ENCODE measurements at regions not wholly inside any gene's neighbourhood (a gene's known extent, or its start where the extent isn't known, plus 50 kb on each side); places are given as distances from the start of the nearest gene placed in this dataset.
A peak's percentile ranks its signal among the peaks of the same experiment; 100 is the strongest.

- TF ChIP-seq CTCF (IDR thresholded peaks at IDR 0.05 in 2 of 3, conservative IDR thresholded peaks at IDR 0.05 in 1 of 3; ENCODE audit: control insufficient read depth in 2 of 3, extremely low read depth in 1 of 3, insufficient read depth in 1 of 3, low read depth in 3 of 3, low read length in 3 of 3): no peak
These were observed 681.5 kb upstream of the FAM98A start (continued) for GRCh38 chr2:34280606-34281005.

GRCh38 chr2:34266908-34267697 lies 668.0 kb upstream of the FAM98A start:
- H3K9me3 ChIP-seq (replicated peaks; ENCODE audit: control insufficient read depth, insufficient read depth, low read length): no peaks in the 10 kb centered on the region; the same call in 2 of the 3 replicates
- H3K4me2 ChIP-seq (ENCODE audit: control insufficient read depth, insufficient read depth): no peak overlapping the region
- ATAC-seq: peak; percentile 95
- H3K9ac ChIP-seq (ENCODE audit: control insufficient read depth, insufficient read depth, low read length): no peak overlapping the region
- no TSS peak for BruUV-seq (replicated peaks)
- no peaks in the 10 kb centered on the region; the same call in 1 of the 2 replicates for H3K4me1 ChIP-seq (ENCODE audit: control insufficient read depth, insufficient read depth, low read length)
- ChIA-PET SMC1A (ENCODE audit: uncharacterized antibody, unreplicated experiment) (no interaction called here), RAD21 (ENCODE audit: unreplicated experiment) (no interaction called here), POLR2A (no interaction called here), CTCF (no interaction called here)
- H3K79me2 ChIP-seq (ENCODE audit: control insufficient read depth, insufficient read depth, low read length): no peaks in the 10 kb centered on the region
- H3K36me3 ChIP-seq (ENCODE audit: control insufficient read depth in 2 of 2, insufficient read depth in 2 of 2, low read length in 1 of 2): no peaks in the 10 kb centered on the region
- H2AFZ ChIP-seq (ENCODE audit: control insufficient read depth, low read depth, low read length): no peak overlapping the region
- H3K27ac ChIP-seq (ENCODE audit: control insufficient read depth, insufficient read depth): no peak overlapping the region
- in situ Hi-C loops (cut with MboI): no loop called here
- DNase-seq (ENCODE audit: low read depth, low spot score): peak; percentile 42
- WGBS (ENCODE audit: insufficient coverage, insufficient replicate concordance, low lambda C conversion rate, missing lambda C conversion rate): 22% methylated on average over 9 of the region's 9 CpGs
- H3K4me3 ChIP-seq: no peak overlapping the region
- H4K20me1 ChIP-seq (ENCODE audit: control insufficient read depth, insufficient read depth): no peaks in the 10 kb centered on the region
- FAIRE-seq: peak; percentile 35
- intact Hi-C loops (cut with micrococcal nuclease; ENCODE audit: unreplicated experiment): loop anchor here (10.0 kb wide), 1 partner anchor 468 kb away; no protein-coding TSS in a partner anchor
- H3K27me3 ChIP-seq (replicated peaks in 1 of 2; ENCODE audit: control insufficient read depth in 2 of 2, insufficient read depth in 2 of 2, low read length in 1 of 2): no peaks in the 10 kb centered on the region
- peak; percentile 79 for TF ChIP-seq DPF2 (IDR thresholded peaks at IDR 0.05)
- TF ChIP-seq MEF2A (IDR thresholded peaks at IDR 0.05; ENCODE audit: insufficient read depth, low read depth, low read length): peak; percentile 55; the same call in 1 of the 2 replicates
- peak; percentile 59; the same call in 1 of the 2 replicates for TF ChIP-seq BMI1 (IDR thresholded peaks at IDR 0.05; ENCODE audit: borderline replicate concordance)
- no peak for TF ChIP-seq NKRF (conservative IDR thresholded peaks at IDR 0.05)
- TF ChIP-seq ATF7 (IDR thresholded peaks at IDR 0.05; ENCODE audit: low read depth): peak; percentile 53; the same call in 1 of the 2 replicates
- peak; percentile 78 to 90 for TF ChIP-seq IKZF2 (IDR thresholded peaks at IDR 0.05)
- peak; percentile 47; the same call in 1 of the 2 replicates for TF ChIP-seq ATF2 (IDR thresholded peaks at IDR 0.05; ENCODE audit: low read length)
- TF ChIP-seq LARP7 (IDR thresholded peaks at IDR 0.05): no peak
- peak; percentile 88 for TF ChIP-seq RELB (IDR thresholded peaks at IDR 0.05; ENCODE audit: low read depth)
- TF ChIP-seq TBL1XR1 (IDR thresholded peaks at IDR 0.05; ENCODE audit: low read depth, low read length): peak; percentile 50; the same call in 1 of the 2 replicates
- no peak for TF ChIP-seq CHD1 (IDR thresholded peaks at IDR 0.05; ENCODE audit: low read depth, low read length)
- no peak for TF ChIP-seq CHD4 (IDR thresholded peaks at IDR 0.05)
- TF ChIP-seq JUNB (IDR thresholded peaks at IDR 0.05): peak; percentile 89
- peak; percentile 67 for TF ChIP-seq NFIC (IDR thresholded peaks at IDR 0.05; ENCODE audit: low read depth, low read length)
- 0 out of 2 replicates have a peak, but pooled peaks have one; percentile 19 for TF ChIP-seq RUNX3 (IDR thresholded peaks at IDR 0.05; ENCODE audit: low read length)

All from GM12878 (cell line).